Suprapubic skin (tissue), 4 donors: ENCODE measurements at regions not wholly inside any gene's neighbourhood (a gene's known extent, or its start where the extent isn't known, plus 50 kb on each side); places are given as distances from the start of the nearest gene placed in this dataset.

ENCODE experiments used
- DNase-seq, 2 donors: peaks; one replicate each; pipeline ENCODE4 v3.0.0-alpha.2; 2019; ENCODE audit warnings: low spot score in 2 of 2
- H3K27ac ChIP-seq: fragments of 200-600 bp; sonication (generic); one replicate; pipeline ENCODE4 v1.5.1; 2019
- H3K27me3 ChIP-seq: fragments of 200-600 bp; sonication (generic); one replicate; pipeline ENCODE4 v1.5.1; 2019
- H3K36me3 ChIP-seq: fragments of 200-600 bp; sonication (generic); one replicate; pipeline ENCODE4 v1.5.1; 2019
- H3K4me1 ChIP-seq: fragments of 200-600 bp; sonication (generic); one replicate; pipeline ENCODE4 v1.5.1; 2019
- H3K4me3 ChIP-seq: fragments of 200-600 bp; sonication (generic); one replicate; pipeline ENCODE4 v1.5.1; 2019; ENCODE audit warnings: mild to moderate bottlenecking
- H3K9me3 ChIP-seq: fragments of 200-600 bp; sonication (generic); one replicate; pipeline ENCODE4 v1.5.1; 2019
- CTCF ChIP-seq, 2 donors: fragments of 200-600 bp in 1 of 2; fragments of 450-650 bp in 1 of 2; sonication (generic) in 1 of 2; IDR thresholded peaks; one replicate each; pipeline ENCODE4 v1.5.1; 2016 to 2019; ENCODE audit warnings: antibody characterized with exemption in 2 of 2, mild to moderate bottlenecking in 1 of 2, moderate library complexity in 1 of 2
- EP300 ChIP-seq: sonication (generic); formaldehyde crosslinking; IDR thresholded peaks from one replicate; pipeline ENCODE4 v1.6.1; 2017; ENCODE audit warnings: antibody characterized with exemption
- POLR2A ChIP-seq, 2 donors: fragments of 450-650 bp; IDR thresholded peaks; one replicate each; pipeline ENCODE4 v1.6.1; 2017; ENCODE audit warnings: antibody characterized with exemption in 2 of 2, mild to moderate bottlenecking in 2 of 2, moderate library complexity in 2 of 2
- POLR2AphosphoS5 ChIP-seq, 3 donors: sonication (generic); formaldehyde crosslinking; IDR thresholded peaks; one replicate each; pipeline ENCODE4 v1.6.1; 2017; ENCODE audit warnings: antibody characterized with exemption in 3 of 3
- WGBS: methylation state at CpG from one replicate; pipeline ENCODE4 v1.1.5; 2018; 5-methylcytosine and 5-hydroxymethylcytosine counted together

- TF ChIP-seq EP300, result no peak
- TF ChIP-seq CTCF (IDR thresholded peaks at IDR 0.05), result no peak
- no peak for TF ChIP-seq POLR2A (IDR thresholded peaks at IDR 0.05)
- TF ChIP-seq POLR2AphosphoS5 (IDR thresholded peaks at IDR 0.05), result no peak
- no peak for DNase-seq
- Histone ChIP-seq H3K27me3 (no peaks in the 10 kb centered on the region), H3K36me3 (no peaks in the 10 kb centered on the region), H3K4me1 (no peaks in the 10 kb centered on the region), H3K9me3 (peaks cover 4% of the 10 kb centered on the region), H3K4me3 (no peak overlapping the region), H3K27ac (no peak overlapping the region)
- 73% methylated on average over 1 of the region's 1 CpG for WGBS
Measured at GRCh38 chr12:28908646-28909045, 240.4 kb upstream of the FAR2 start.

- WGBS, result 78% methylated on average over 1 of the region's 1 CpG
- Histone ChIP-seq H3K4me1 (no peaks in the 10 kb centered on the region), H3K36me3 (no peaks in the 10 kb centered on the region), H3K27me3 (no peaks in the 10 kb centered on the region), H3K9me3 (peaks cover 4% of the 10 kb centered on the region), H3K4me3 (no peak overlapping the region), H3K27ac (no peak overlapping the region)
- TF ChIP-seq EP300 (no peak), POLR2A (IDR thresholded peaks at IDR 0.05) (no peak), POLR2AphosphoS5 (IDR thresholded peaks at IDR 0.05) (no peak)
- DNase-seq, result no peak
Measured at GRCh38 chr12:28909291-28909690, 239.8 kb upstream of the FAR2 start.

GRCh38 chr12:28925719-28926376 lies 223.2 kb upstream of the FAR2 start:
- Histone ChIP-seq H3K27ac (peak overlapping the region; percentile 59), H3K4me1 (no peaks in the 10 kb centered on the region), H3K36me3 (no peaks in the 10 kb centered on the region), H3K27me3 (no peaks in the 10 kb centered on the region), H3K9me3 (peaks cover 4% of the 10 kb centered on the region), H3K4me3 (no peak overlapping the region)
- 47% methylated on average over 3 of the region's 3 CpGs for WGBS
- no peak for TF ChIP-seq POLR2A (IDR thresholded peaks at IDR 0.05)
- TF ChIP-seq POLR2AphosphoS5 (IDR thresholded peaks at IDR 0.05), result no peak
- no peak for TF ChIP-seq EP300
- no peak for TF ChIP-seq CTCF (IDR thresholded peaks at IDR 0.05)
- DNase-seq, result peak in 1 of 2 donors; percentile 71

- Histone ChIP-seq H3K4me3 (no peak overlapping the region), H3K27ac (no peak overlapping the region), H3K27me3 (no peaks in the 10 kb centered on the region), H3K4me1 (peaks cover 5% of the 10 kb centered on the region), H3K36me3 (no peaks in the 10 kb centered on the region), H3K9me3 (peaks cover 4% of the 10 kb centered on the region)
- DNase-seq, result no peak
- WGBS, result 95% methylated on average over 2 of the region's 2 CpGs
- TF ChIP-seq CTCF (IDR thresholded peaks at IDR 0.05) (no peak), POLR2A (IDR thresholded peaks at IDR 0.05) (no peak), EP300 (no peak), POLR2AphosphoS5 (IDR thresholded peaks at IDR 0.05) (no peak)
Measured at GRCh38 chr12:28930704-28931103, 218.4 kb upstream of the FAR2 start.

- DNase-seq, result no peak
- Histone ChIP-seq H3K27ac (no peak overlapping the region), H3K4me3 (no peak overlapping the region), H3K36me3 (no peaks in the 10 kb centered on the region), H3K27me3 (no peaks in the 10 kb centered on the region), H3K4me1 (peaks cover 9% of the 10 kb centered on the region), H3K9me3 (no peaks in the 10 kb centered on the region)
- no peak for TF ChIP-seq EP300
- TF ChIP-seq POLR2AphosphoS5 (IDR thresholded peaks at IDR 0.05), result no peak
- no peak for TF ChIP-seq CTCF (IDR thresholded peaks at IDR 0.05)
- TF ChIP-seq POLR2A (IDR thresholded peaks at IDR 0.05), result no peak
- WGBS, result 89% methylated on average over 1 of the region's 1 CpG
Measured at GRCh38 chr12:28933176-28933575, 215.9 kb upstream of the FAR2 start.
